ENCODE measurements at regions not wholly inside any gene's neighbourhood (a gene's known extent, or its start where the extent isn't known, plus 50 kb on each side); places are given as distances from the start of the nearest gene placed in this dataset.
"Not testable (repeated sequence)": the region's sequence is repeated elsewhere in the genome, so short reads cannot be mapped to it uniquely, and the experiment has no call there.

DNA sequence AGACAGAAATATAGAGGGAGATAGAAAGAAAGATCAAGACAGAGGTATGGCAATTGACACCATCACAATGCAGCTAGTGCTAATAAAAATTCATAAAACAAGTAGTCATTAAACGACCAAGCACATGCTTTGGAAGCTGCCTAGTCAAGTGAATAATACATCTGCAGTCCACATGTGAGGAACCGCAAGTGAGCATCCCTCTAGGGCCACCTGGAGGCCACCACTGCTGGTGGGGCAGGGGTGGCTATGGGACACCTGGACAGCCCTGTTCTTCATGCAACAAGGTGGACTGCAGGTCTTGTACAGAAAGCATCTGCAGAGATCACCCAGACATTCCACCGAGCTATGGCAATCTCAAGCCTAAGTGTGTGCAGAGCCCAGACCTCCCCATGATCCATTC lies 451.1 kb upstream of the PFKP start:
- no peak for DNase-seq

DNA sequence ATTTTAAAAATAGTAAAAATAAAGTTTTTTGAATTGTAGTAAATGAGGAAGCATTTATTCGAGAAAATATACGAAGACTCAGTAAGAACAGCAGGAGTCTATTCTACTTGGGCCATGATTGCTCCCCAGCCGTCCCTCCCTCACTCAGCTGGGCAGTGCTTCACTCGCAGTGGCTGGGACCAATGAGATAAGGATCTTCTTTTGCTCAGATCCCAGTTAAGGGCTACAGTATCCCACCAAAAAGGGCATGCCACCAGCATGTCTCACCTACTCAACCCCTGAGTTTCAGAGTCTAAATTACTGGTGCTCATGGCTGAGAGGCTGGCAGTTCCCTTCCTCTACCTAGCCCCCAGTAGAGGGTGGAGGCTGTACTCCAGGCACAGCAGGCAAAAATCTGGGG lies 455.7 kb upstream of the PFKP start:
- DNase-seq = no peak

DNA sequence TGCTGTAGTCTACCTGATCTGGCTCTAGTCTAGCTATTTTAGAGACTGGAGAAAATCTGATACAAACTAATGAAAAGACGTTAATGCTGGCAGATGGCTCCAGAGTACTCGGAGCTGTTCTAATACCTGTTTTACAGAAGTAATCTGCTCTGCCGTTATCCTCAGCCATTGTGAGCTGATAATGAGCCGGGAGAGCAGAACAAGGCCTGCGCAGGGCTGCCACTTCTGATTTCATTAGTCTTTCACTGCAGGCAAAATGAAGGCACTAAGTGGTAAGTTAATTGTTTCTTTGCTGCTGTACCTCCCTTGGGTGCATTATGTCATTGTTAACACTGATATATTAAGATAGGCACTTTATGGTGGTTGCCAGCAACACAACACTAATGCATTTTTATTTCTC lies 456.4 kb upstream of the PFKP start:
- DNase-seq = no peak

DNA sequence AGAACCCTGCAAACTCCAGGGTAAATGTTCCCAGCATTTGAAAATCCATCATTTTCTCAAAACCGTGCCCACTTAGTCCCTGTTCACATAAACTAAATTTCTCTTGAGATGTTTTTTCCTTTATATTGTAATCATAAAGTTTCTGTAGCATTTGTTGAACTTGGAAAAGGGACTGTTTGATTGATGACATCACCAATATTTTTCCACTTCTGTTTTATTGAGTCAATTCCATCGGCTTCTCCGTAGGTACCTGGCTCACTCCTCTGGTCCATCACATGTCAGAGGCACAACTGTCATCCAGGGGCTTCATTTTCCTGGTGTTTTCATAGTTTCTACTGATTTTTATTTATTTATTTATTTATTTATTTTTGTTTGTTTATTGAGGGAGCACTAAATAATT lies 462.5 kb upstream of the PFKP start:
- no peak for DNase-seq

DNA sequence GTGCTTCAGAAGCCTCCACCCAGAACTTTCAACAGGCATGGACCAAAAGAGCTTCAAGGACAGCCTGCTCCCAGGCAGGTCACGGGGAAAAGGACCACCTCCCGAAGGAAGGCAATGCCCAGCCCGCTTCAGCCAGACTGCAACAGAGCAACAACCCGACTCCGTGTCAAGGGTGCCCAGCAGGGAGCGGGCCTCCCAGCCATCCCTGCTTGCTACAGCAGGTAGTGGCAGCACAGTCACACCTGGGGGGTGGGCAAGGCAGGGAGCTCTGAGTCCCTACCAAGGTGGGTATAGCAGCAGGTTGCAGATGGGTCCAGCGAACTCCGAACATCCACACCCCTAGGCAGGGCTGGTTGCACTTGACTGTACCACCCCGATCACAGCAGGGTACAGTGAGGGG lies 467.8 kb upstream of the PFKP start:
- DNase-seq = no peak

DNA sequence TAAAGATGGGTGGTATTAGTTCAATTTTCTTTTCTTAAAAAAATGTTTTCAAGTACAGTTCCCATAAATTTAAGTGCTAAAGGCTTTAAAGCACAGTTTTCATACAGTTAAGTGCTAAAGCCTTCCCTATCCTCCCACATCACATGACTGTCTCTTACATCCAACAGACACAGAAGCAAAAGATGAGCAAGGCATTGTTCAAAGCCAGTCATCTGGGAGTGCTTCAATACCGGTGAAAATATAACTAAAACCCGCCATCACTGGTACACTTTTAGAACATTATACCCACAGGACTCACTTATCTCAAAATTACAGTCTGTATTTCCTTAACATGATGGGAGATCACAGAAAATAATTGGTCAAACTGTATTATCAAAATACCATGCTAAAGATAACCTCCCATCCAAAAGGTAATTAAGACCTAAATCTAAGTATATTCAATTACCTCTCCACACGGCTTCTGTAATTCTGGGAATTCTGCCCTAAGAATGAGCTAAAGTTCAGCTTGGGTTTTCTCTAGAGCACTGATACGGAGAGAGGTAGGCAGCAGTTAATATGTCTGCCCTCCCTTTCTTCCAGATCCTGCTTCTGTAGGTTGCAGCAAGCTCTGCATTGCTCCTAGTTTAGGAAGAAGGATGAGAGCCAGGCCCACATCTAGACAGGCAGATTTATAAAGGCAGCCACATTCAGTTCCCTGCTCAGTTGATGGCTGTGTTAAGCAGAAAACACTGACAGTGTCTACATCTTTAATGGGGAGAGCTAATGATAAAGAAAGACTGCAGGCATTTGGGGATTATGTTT lies 474.8 kb upstream of the PFKP start:
- DNase-seq = no peak

DNA sequence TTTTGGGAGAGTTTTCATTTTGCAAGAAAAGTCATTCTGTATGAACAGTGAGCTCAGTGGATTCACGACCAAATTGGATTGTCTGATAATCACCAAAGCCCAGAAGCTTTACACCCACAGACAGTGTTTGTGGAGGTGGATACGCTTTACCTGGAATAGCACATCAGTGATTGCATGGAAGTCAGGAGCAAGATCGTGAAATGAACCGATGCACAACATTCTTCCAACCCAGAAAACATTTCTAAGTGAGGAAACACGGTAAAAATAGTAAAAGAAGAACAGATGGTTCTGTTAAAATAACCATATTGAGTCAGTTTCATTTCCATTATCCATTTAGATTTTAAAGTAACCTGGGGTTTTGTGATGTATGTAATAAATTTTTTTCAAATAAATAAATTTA lies 478.2 kb upstream of the PFKP start:
- DNase-seq = no peak

DNA sequence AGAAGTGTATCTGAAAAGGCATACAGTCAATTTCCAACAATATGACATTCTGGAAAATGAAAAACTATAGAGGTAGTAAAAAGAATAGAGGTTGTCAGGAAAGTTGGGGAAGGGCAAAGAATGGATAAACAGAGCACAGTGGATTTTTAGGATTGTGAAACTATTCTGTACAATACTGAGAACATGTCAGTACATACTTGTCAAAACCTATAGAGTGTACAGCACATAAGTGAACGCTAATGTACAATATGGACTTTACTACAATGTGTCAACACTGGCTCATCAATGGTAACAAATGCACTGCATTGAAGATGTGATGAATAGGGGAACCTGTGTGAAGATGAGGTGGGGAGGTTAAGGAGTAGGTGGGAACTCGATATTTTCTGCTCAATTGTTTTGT lies 483.0 kb upstream of the PFKP start:
- no peak for DNase-seq

DNA sequence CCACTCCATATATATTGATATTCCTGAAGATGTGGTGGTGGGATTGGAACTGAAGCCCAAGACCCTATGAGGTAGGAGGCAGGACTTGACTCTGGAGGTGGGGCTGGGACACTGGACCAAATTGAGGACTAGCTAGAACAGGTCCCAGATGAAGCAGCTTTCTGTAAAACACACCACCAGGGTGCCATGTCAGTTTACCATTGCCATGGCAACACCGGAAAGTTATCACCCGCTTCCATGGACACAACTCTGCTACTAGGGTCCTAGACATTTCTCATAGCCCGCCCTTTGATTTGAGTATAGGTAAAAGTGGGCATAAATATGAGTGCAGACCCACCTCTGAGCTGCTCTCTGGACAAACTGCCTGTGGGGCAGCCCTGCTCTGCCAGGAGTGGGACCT lies 490.5 kb upstream of the PFKP start:
- DNase-seq = no peak

DNA sequence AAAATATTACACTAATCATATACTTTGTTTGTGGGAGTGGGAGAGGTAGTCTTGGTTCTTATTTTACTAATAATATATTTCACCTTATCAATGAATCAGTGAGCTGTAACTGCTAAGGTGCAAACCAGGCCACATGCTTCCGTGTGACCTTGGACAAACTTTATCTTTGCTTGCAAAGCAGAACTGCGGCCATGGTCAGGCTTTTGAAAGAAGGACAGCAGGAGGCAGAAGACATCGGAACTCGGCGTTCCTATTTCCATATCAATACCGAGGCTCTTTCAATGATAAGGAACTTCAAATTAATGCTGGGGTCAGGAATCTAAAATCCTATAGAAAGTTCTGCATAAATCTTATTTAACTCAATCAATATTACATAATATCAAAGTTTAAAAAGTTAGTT lies 491.9 kb upstream of the PFKP start:
- DNase-seq = no peak

DNA sequence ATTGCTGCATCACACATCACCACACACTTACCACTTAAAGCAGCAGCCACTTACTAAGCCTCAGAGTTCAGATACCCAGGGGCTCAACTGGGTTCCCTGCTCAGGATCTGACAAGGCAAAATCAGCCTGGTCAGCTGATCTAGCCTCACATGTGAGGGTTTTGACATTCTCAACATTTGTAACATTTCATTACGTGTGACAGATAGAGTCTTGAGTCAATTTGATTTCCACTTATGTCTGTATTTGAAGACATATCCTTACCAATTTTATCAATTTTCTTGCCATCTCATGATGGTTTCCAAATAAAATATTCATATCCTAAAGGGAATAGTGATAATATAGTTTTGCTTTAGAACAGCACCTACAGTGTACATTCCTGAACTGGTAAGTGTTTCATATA lies 494.7 kb upstream of the PFKP start:
- DNase-seq = no peak

DNA sequence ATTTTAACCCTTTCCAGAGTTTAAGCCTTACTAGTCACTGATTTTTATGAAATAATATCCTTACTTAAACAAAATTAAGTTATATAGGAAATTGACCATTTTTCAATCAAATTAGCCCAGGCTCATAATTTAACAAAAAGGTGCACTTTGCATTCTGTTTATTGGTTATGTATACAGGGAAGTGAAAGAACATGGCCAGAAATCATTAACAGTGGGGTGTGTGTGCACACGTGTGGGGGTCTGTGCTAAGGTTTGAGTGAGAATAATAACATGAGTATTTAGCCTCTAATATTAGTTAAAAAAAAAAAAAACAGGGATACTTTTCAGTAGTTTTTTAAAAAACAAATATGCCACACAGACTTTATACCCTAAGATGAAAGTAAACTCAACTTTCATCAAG lies 510.5 kb upstream of the PFKP start:
- no peak for DNase-seq

DNA sequence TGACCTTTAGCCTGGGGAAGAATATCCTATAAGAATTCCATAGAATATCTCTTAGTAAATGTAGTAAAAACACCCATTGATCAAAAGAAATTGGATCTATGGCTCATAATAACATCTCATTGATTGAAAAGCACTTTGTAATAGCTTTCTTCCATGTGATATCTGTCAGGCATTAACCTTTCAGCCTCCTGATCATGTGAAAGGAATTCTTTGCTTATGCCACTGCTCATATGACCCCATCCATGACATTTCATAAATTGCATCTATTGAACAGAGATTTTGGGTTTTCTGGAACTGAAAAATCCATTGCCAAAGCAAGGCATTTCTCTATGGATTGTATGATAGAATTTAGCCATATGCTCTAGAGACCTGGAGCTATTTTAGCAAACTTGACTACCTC lies 519.3 kb upstream of the PFKP start:
- no peak for DNase-seq

DNA sequence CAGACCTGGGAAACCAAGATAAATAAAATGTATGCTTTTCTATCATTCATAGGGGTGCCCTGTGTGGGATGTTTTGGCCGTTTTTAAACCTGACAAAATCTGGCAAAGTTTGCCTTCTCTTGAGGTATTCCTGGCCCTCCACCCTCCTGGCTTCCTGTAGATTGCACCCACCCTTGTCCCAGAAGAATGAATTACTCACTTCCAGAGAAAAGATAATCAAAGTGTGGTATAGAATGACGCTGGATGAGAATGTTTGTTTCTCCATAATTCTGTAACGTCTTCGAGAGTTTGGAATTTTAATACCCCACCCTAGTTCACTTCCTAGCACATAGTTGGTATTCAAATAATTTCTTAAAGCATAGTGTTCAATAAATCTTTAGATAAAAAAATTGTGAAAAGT lies 519.7 kb upstream of the PFKP start:
- DNase-seq = no peak

DNA sequence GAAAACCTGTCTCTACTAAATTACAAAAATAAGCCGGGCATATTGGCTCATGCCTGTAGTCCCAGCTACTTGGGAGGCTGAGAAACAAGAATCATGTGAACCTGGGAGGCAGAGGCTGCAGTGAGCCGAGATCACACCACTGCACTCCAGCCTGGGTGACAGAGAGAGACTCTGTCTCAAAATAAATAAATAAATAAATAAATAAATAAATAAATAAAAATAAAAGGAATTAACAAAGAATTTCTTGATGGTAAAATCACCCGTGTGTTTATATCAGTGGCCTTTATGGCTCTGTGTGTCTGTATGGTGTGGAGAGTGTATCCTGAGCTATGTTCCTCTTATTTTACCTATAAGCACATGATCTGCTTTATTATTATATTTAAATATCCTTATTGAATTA lies 520.5 kb upstream of the PFKP start:
- not testable (repeated sequence) for DNase-seq

DNA sequence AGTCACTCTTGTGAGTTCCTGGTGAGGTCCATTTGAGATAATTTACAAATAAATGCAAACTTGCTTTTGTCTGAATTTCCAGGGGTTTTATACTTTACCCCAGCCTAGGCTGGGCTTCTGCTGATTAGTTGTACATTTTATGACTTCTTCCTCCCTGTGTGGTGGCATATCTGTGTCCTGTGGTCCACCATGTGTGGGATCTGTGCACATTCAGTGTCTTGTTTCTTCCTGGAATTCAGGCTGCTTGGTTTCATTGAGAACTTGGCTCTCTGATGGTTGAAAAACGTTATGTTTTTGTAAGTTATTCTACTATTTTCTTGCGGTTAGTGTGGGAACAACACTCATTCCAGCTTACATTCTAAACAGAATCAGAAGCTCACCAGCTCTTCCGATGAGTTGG lies 523.4 kb upstream of the PFKP start:
- no peak for DNase-seq

DNA sequence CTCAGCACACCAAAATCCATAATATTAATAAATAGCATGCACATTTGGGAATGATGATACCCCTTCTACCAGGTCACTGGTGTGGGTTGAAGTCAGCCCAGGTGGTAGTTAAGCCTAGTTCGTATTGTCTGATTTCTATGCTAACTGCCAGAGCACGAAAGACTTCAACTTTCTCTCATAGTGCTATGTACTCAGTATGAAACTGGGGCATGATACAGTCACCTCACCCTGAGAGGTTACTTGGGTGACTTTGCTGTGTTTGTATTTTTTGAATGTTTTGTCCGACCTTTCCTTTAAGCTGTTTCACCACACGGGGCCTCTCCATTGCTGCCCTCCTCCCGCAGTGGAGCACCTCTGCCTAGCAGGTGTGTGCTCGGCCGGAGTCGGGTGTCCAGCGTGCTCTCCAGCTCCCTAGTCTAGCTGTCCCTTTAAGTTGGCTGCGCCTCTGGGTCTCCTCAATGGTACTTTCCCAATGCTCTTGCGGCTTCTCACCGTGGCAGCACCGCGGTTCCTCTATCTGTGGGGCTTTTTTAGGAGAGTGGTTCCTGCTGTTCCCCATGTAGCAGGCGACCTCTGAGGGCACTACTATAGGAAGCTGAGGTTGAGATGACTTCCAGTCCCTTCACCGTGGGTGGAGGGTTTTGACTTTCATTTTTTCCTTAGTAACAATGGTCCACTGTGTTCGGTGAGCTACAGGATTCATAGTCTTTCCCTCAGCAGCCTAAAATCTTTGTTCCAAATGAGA lies 524.0 kb upstream of the PFKP start:
- no peak for DNase-seq

DNA sequence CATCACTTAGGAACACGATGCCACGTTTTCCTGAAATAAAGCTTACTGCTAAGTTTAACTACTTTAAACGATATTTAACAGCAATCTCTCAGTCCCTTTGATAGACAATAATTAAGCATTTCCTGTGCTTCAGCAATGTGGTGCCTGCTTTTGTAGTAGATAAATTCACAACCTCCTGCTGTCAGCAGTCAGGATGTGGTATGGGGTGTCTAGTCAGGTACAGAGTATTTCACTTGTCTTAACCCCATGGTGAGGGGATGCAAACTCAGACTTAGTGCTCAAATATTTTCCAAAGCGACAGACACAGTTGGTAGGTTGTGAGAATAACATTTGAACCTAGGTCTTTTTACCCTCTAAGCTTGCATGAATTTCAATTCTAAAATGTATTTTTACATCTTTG lies 526.2 kb upstream of the PFKP start:
- DNase-seq = no peak

DNA sequence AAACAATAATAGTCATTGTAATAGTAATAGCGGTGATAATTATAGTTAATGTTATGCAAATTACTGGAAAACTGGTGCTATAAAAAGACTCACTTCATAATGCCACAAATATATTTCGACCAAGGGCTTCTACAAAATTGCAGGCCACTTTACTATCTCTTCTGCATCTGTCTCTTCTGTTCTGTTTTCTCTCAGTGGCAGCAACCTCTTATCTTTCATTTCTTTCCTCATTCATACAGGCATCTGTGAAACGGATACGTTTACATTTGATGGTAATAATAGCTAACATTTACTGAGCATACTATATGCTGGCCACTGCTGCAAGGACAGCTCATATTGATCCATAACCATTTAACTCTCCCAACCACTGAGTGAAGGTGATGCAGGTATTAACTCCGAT lies 537.4 kb upstream of the PFKP start:
- DNase-seq = no peak

DNA sequence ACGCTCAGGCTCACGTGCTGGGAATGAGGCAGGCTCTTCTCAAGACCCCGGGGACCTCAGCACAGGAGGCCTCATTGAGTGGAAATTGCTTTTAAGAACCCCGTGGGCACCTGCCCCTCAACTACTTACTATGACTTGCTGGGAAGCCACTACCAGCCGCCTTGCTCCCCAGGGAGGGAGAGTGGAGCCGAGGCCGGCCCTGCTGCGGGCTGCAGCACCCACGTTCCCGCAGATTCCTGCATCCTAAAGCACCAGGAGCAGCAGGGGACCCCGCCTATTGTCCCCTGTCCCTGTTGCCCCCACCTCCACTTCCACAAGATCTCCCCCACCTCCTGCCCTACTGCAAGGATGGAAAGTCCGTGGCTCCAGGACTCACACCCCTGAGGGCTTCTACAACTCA lies 541.6 kb upstream of the PFKP start:
- DNase-seq = no peak

DNA sequence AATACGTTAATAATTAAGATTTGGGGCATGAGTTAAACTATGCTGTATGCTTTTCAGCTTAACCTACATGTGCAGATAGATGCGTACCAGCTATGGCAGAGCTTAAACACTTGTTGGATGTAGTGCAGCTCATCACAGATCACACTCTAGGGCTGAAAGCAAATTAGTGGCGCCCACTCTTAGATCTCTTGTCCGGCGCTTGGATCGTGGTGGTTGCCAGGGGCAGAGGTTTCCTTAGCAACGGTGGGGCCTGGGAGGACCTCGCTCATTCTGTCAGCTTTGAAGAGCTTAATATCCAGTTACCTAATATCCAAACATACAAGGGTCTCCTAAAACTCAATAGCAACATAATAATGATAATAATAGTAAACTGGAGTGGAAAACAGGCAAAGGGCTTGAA lies 548.2 kb upstream of the PFKP start:
- no peak for DNase-seq

DNA sequence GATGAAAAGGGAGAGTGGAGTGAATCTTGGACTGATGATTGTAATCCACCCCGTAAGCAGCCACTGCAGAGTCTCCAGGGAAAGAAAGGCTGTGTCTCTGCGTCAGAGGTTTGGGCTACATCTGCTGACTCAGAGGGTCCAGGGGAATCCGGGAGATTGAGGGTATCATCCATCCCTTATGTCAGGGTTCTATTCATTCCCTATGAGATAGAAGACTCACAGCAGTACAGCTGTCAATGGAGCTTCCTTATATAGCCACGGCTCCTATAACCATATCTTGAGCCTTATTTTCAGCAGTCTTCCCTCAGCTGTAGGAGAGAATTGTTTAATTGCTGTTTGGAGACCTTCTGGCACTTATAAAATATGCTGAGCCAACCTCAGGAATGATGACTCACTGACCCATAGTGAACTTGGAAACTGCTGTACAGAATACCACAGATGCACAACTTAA lies 558.2 kb upstream of the PFKP start:
- no peak for DNase-seq

DNA sequence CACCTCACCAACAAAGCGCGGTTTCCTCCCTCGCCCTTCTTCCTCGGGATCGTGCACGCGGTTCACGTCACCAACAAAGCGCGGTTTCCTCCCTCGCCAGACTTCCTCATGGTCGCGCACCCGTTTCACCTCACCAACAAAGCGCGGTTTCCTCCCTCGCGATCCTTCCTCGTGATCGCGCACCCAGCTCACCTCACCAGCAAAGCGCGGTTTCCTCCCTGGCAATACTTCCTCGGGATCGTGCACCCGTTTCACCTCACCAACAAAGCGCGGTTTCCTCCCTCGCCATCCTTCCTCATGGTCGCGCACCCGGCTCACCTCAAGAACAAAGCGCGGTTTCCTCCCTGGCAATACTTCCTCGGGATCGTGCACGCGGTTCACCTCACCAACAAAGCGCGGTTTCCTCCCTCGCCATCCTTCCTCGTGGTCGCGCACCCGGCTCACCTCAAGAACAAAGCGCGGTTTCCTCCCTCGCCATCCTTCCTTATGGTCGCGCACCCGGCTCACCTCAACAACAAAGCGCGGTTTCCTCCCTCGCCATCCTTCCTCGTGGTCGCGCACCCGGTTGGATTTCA lies 565.9 kb upstream of the PFKP start:
- DNase-seq = peak; percentile 89

DNA sequence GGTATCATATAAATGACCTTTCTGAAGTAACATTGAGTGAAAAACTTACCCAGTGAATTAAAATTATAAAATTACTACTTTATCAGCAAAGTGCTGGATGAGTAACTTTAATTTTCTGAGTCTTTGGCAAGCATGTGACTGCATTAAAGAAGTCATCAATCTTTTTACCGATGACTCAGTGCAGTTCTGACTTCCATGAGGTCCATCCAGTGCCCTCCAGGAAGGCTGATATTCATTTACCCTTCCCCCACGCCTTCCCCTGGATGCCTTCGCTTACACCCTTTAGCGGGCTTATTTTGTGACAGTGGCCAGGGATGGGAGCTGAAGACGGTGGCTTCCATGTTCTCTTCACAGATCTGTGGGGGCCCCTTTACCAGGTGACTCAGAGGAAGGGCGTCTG lies 572.9 kb upstream of the PFKP start:
- no peak for DNase-seq

All from GF-D8 (cell line).